ENCODE measurements at regions not wholly inside any gene's neighbourhood (a gene's known extent, or its start where the extent isn't known, plus 50 kb on each side); places are given as distances from the start of the nearest gene placed in this dataset.
"Not testable (repeated sequence)": the region's sequence is repeated elsewhere in the genome, so short reads cannot be mapped to it uniquely, and the experiment has no call there.

DNA sequence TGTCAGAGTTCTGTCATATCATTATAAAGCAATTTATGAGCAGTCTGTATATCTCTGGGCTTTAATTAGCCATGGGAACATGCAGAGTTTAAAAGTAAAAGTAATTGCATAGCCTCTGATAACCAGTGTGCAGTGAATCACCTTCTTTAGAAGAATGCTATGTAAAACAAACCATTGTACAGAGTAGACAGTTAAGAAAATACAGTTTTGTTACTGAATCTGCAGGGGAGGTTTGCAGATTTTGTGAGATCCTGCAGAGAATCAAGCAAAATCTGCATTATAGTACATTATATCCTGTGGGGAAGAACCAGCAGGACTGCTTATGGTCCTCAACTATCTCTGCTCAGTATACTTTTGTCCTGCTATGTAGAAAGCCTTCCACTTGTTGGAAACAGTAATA is 396.2 kb upstream of the NAALADL2 start:
- no peak for DNase-seq

DNA sequence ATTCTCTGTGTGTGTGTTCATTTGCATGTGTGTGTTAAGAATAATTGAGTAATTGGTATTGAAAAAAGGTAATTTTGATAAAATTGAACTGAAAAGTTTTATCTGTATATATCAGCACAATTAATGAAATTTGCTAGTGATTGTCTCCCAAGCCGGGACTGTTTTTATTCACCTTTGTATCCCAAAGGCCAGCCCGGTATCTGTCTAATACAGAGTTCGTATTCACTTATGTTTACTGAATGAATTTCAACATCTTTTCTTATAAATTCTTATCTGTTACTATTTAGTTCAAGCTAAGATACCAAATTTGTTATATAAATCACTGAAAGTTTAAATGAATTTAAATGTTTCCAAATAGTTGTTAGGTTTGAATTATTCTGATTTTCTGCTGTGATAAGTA is 394.0 kb upstream of the NAALADL2 start:
- no peak for DNase-seq

DNA sequence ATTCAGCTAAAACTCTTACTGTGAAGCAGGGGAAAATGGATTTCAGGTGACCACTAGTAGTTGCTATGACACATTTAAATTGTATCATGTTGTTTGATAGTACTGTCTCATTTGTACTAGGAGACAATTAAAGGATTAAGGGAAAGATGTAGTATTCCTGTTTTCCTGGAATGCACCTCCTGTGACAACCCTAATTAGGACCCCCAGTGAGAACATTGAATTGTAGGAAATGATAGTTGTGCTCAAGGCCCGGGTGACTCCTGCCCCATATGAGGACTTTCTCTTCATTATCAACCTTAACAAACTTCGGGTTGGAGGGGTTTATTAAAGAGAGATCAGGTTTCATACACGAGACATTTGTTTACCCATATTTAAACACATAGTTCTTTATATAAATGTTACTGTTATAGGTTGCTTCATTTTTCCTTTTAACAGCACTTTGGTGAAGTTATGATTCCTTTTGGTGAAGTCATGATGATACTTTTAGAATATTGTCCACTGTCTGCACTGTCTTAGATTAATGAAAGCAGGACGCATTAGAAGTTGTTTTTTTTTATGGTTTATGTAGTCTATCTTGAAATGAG is 392.6 kb upstream of the NAALADL2 start:
- no peak for DNase-seq

DNA sequence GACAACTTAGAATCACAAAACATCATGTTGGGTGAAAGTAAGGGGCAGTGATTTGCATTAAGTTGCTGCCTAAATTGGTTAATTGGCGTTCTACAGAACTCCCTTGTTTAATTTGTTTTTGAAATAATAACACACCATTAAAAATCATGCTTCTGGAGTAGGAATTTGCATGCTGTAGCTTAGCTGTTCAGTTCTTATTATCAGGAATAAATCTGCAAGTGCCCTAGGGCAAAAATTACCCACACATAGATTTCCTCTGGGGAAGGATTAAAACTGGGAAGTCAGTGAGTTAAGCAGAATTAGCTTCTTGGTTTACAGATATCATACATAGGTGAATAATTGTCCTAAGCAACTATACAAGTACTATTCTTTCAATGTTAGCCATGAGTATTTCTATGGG is 381.6 kb upstream of the NAALADL2 start:
- no peak for DNase-seq

DNA sequence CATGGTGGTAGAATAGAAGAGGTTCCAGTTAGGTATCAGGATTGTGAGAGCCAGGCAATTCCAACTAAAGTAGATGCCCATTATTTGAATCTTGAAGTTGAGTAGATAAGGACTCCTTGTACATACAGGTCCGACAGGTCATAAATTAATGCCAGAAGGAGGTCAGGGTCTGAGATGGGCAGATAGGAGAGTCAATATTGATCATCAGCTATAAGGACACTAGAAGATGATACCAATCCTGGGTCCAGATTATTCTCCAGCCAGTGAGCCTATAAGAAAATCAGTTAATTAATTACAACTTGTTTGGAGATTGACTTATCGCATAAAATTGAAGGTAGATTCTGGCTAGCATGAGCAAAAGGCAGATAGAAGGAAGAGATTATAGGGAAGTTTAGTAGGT is 378.4 kb upstream of the NAALADL2 start:
- no peak for DNase-seq

DNA sequence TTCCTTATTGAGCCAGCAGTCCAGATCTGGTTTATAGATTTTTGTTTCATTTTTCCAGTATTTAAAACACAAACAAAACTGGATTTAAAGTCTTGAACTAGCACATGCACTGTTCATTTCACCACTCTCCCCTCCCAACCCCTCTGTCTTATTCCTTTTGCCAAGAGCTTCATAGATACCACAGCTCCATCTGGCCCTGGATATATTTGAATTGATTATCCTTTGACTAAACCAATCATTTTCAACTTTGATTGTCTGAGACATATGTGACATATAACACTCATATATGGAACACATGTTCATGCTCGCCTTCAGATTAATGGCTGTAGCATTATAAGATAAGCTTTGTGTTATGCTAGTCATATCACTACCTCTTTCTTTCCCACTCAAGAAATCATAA is 376.6 kb upstream of the NAALADL2 start:
- no peak for DNase-seq

DNA sequence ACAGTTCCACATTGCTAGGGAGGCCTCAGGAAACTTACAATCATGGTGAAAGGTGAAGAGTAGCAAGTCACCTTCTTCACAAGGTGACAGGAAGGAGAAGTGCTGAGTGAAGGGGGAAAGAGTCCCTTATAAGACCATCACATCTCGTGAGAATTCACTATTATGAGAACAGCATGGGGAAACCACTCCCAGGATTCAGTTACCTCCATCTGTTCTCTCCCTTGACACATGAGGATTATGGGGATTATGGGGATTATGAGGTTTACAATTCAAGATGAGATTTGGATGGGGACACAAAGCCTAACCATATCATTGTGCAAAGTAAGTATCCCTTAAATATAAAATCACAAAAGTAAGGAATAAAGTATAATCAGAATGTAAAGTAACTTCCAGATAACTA is 375.9 kb upstream of the NAALADL2 start:
- DNase-seq: no peak

DNA sequence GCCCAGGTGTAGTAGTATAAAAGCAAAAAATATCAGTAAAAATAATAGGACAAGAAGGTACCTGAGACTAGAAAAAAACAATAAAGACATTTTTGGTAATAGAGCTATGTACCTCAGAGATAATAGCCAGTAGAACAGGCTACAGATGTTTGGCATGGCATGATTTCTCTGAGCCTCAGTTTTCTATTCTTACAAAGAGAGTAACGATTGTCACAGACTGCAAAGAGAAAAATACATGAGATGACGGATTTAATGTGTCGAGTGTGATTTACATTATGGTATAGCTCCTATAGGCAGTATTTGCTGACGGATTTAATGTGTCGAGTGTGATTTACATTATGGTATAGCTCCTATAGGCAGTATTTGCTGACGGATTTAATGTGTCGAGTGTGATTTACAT is 375.3 kb upstream of the NAALADL2 start:
- DNase-seq: not testable (repeated sequence)

DNA sequence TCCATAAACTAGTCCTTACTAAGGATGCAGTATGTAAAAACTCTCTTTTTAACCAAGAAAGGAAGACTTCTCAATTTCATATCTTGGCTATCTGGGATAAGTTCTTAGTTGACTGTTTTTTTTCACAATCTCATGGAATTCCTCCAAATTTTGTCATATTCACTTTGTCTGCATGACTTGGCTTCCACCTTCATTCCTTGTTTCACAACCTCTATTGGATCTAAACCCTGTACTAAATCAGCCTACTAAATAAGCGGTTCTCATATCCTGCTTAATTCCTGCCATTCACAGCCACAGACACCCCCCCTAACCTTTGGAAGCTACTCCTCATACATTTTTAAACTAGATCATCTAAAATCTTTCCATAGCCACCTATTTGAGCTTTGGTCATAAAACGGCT is 370.6 kb upstream of the NAALADL2 start:
- DNase-seq: no peak

DNA sequence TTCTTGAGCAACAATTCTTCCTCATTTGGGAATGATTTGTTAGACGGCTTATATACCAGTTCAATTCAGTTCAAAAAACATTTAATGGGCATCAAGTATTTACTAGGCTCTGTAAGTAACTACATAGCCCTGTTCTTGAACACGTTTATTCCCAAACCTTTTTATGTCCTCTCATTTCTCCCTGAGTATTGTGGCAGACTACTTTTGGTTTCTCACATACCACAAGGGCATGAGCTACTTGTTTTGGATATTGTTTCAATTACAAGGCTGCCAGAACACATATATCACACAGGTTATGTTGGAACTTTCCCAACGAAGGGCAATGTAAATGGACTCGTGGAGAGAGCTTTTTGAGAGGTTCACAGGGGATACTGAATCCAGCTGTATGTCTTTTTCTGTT is 363.8 kb upstream of the NAALADL2 start:
- DNase-seq: no peak

DNA sequence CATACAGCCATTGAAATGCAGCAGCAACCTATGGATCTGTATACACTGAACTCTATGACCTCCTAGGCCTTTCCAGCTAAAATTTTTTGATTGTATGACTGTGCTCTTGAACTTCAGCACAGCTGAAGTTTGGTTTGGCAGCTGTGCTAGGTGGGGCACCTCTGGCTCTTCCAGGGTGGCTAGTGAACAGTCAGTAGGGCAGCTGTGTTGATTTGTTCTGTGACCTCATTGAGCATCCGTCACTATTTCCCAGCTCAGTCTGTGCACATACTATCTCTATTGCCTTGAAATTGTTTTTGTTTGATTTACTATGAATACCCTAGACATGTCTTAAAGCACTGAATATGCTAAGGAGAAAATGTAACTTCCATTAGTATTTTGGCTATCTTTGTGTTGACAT is 363.2 kb upstream of the NAALADL2 start:
- DNase-seq: no peak

DNA sequence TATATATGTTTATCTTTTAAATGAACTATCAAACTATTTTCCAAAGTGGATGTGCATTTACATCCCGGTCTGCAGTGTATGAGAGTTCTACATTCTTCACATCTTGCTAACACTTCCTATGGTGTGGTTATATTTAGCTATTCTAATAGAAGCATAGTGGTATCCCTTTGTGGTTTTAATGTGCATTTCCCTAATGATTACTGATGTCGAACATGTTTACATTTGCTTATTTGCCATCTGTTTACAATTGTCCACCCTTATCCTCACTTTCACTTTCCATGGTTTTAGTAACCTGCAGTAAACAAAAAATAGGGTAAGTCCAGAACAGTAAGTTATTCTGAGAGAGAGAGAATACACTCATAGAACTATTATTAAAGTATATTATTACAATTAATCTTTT is 360.5 kb upstream of the NAALADL2 start:
- no peak for DNase-seq

DNA sequence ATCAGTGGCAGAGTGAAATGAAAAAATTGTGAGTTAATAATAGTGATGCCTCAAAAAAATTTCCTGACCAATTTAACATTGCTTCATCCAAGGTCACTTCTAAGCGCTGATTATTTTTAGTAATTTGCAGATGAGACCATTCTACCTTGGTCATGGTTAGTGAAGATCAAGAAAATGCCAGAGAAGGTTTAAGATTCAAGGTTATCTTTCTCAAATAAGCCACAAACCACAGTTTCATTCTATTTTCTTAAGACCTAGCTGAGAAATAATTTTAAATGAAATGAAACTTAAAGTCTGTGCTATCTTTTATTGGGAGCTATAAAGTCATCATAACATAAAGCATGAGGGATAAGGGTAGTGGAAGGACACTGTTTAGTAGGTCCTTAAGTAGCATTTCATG is 353.9 kb upstream of the NAALADL2 start:
- DNase-seq: no peak

DNA sequence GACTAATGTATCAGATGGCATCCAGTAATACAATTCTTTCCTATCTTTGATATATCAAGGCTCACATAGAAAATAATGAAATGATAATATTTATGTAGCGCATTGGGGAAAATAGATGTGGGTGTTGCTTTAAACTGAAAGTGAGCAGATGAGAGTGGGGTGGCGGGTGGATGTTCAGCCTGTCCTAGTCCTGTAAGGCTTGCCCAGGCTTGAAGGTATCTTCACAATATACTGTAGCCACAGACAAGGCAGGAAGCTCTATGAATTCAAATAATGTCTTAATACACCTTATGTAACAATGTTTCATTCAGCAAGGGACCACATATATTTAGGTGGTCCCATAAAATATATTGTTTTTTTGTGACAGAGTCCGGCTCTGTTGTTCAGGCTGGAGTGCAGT is 334.9 kb upstream of the NAALADL2 start:
- no peak for DNase-seq

DNA sequence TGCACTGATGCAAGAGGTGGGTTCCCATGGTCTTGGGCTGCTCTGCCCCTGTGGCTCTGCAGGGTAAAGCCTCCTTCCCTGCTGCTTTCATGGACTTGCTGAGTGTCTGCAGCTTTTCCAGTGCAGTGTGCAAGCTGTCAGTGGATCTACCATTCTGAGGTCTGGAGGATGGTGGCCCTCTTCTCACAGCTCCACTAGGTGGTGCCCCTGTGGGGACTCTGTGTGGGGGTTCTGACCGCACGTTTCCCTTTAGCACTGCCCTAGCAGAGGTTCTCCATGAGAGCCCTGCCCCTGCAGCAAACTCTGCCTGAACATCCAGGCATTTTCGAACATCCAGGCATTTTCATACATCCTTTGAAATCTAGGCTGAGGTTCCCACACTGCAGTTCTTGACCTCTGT is 329.8 kb upstream of the NAALADL2 start:
- no peak for DNase-seq

DNA sequence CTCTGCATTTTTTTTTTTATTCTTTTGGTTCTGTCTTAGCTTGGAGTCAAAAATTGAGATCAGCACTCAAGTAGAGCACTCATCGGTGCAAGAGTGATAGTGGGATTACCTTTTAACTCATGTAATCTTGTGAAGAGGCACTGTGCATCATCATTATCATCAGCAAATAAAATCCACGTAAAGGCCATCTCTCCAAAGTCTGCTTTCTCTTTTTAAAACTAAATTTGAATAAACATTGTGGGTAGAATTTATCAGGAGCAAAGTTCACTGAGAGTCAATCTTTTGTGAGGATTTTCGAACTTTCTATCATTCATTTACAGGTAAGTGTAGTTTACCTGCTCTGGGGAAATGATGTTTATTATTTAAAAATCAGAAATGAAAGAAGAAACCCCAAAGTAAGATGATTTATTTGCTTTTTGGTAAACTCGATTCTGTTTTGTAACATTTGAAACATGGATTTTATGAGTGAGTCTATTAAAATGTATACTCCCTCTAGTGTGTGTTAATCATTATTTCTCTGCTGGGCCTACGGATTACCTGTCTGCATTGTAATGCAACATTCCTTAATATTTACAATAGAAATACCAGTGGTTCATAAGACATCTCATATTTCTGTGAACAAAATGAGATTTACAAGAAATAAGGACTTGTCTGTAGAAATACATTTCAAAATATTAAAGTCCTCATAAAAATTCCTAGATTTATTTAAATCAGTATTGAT is 327.7 kb upstream of the NAALADL2 start:
- DNase-seq: no peak

DNA sequence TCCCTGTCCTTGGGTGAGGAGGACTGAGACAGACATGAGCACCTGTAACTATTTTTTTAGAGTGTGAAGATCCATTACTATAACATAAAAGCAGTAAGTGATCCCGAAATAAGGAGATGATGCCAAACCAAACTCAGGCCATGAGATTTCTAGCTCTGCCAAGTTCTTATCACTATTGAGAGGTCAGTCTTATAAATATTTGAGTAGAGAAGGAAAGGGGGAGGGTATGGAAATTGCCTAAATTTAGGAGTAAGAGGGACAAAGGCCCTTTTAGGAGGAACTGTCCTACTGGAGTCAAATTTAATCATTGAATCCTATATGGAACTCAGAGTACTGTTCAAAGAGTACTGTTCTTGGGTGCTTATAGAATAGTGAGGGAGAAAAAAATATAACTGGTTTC is 326.9 kb upstream of the NAALADL2 start:
- no peak for DNase-seq

DNA sequence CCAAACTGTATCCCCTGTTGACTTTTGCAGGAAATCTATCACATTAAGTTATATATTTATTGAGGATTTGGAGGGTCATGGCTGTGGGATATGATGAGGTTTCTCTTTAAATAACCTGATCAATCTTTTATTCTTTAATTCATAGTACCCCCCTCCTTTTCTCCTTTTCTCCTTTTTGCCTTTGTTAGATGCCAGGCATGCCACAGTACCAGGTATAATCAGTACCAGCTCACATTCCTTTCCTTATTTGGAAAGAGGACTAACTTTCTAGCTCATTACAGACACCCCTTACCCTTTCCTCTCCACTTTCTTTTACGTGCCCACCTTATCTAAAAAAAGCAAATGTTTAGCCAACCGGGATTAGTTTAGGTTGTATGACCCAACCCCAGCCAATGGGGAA is 326.4 kb upstream of the NAALADL2 start:
- DNase-seq: no peak

DNA sequence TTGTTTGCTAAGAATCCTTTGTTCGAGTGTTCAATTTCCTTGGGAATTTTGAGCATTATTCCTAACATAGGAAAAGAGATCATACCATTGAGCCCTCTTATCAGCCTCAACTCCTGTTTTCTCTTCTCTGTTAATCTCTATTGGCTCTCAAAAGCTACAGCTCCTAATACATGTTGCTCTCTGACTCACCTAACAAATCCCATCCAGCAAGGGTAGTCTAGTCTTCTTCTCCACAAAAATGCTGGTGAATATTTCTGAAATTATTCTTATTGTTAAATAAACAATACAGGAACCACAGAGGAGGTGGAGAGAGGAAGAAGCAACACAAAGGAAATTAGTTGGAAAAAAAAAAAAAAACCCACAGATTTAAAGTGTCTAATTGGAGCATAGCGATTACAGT is 325.8 kb upstream of the NAALADL2 start:
- DNase-seq: no peak

DNA sequence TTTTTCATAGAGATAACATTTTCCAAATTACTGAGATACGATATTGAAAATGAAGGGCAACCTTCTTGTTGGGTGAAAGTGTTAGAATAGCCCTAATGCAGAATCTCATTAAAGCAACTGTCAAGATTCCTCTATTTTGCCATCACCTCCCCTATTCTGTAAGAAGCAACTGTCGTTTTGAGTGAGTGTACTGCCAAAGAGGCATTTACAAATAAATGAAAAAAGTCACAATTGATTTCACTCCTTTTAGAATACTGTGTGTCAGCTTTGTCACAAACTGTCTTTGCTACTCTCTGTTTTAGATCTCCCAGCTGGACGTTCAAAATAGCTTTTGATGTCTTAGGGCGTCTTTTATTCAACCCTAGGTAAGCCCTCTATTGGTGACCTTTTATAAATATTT is 322.8 kb upstream of the NAALADL2 start:
- no peak for DNase-seq

DNA sequence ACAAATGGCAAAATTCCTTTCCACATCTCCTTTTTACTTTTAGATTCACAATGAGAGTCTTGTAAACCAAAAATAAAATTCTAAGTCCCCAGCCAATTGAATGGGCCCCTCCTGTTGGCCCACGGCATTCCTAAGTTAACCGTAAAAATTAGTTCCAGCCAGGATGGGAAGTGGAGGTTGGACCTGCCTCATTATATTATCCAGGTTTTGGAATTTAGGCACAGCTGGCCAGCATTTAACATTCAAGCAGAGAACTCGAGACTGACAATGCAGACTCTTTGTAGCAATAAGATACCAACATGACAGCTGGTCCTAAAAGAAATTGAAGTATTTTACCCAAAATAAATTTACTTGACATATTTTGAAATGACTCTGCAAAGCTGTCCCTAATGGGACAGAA is 321.0 kb upstream of the NAALADL2 start:
- no peak for DNase-seq

DNA sequence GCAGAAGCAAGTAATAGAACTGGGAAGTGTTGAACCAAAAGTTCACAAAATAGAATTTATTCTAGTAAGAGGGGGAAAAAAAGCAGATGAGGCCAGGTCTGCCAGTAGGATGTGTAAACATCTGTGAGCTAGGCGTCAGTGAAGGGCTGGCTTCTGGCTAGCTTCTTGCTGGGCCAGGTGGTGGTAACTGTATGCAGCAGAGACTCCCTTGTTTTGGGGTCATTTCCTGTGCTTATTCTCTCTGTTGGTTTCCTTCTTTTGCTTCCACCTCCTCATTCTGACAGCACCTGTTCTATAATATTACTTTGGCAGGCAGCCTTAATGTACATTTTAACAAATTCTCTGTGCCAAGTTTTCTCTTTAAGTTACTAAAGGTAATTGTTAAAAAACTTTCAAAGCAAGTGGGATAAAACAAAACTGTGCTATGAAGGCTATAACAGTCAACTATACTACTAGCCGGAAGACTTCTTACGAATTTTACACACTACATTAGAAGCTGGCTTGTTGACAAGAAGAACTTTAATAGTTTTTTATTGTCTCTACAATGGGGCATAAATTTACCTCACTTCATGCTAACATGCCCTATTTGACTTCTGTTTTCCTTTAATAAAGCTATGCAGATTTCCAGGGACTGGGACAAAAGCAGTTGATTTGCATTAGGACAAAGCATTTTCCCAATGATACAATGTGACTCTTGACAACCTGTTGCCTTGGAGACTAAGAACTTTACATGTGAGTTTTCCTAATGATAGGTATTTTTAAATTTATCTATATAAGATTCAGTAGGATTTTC is 318.8 kb upstream of the NAALADL2 start:
- DNase-seq: no peak

DNA sequence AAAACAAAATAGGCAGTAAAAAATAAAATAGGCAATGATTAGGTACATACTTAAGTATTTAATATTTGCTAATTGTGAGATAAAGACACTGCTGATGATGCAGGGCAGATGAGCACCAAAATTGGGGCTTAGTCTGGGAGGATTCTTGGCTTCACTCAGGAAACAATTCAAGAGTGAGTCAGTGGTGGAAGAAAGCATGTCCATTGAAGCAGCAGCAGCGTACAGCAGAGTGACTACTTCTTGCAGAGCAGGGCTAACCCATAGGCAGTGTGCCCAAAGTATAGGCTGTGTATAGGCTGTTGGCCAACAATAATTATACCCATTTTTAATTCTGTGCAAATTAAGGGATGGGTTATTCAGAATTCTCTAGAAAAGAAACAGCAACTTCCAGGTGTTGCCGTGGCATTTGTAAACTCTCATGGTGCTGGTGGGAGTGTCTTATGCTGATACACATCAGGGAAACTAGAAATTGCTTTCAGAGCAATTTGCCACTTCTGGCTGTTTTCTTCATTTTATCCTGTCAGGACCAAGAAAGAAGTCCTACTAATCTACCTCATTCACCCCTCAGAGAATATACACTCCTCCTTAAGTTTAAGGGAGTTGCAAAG is 317.3 kb upstream of the NAALADL2 start:
- no peak for DNase-seq

All from SW 1271 (cell line).